Heart left ventricle (tissue), 16 donors: ENCODE measurements at regions not wholly inside any gene's neighbourhood (a gene's known extent, or its start where the extent isn't known, plus 50 kb on each side); places are given as distances from the start of the nearest gene placed in this dataset.

Source experiments
- ATAC-seq, 4 donors: fragments of 200-7000 bp; cut with Tn5 transposase; one replicate each; pipeline ENCODE4 v1.9.1; 2020 to 2022; ENCODE audit warnings: moderate library complexity in 4 of 4, mild to moderate bottlenecking in 3 of 4, moderate number of reproducible peaks in 1 of 4
- DNase-seq, 5 donors: peaks; one replicate each; pipeline ENCODE4 v3.0.0-alpha.2; 2020
- H3K27ac ChIP-seq, 12 donors: fragments of 200-600 bp; sonication (generic) in 4 of 12; one replicate each; pipeline versions ENCODE4 v1.5.0 to v1.8.0; 2016 to 2022; ENCODE audit warnings: mild to moderate bottlenecking in 2 of 12
- H3K27me3 ChIP-seq, 9 donors: fragments of 200-600 bp; sonication (generic) in 2 of 9; one replicate each; pipeline versions ENCODE4 v1.5.1 to v1.8.0; 2016 to 2022; ENCODE audit warnings: mild to moderate bottlenecking in 3 of 9
- H3K36me3 ChIP-seq, 9 donors: fragments of 200-600 bp; sonication (generic) in 2 of 9; one replicate each; pipeline versions ENCODE4 v1.5.0 to v1.8.0; 2018 to 2022; ENCODE audit warnings: mild to moderate bottlenecking in 2 of 9
- H3K4me1 ChIP-seq, 12 donors: fragments of 200-600 bp; sonication (generic) in 4 of 12; one replicate each; pipeline versions ENCODE4 v1.5.0 to v1.8.0; 2016 to 2022; ENCODE audit warnings: mild to moderate bottlenecking in 3 of 12
- H3K4me3 ChIP-seq, 12 donors: fragments of 200-600 bp; sonication (generic) in 4 of 12; one replicate each; pipeline versions ENCODE4 v1.5.0 to v1.8.0; 2017 to 2022; ENCODE audit warnings: mild to moderate bottlenecking in 9 of 12, moderate library complexity in 4 of 12
- H3K9me3 ChIP-seq, 12 donors: fragments of 200-600 bp; sonication (generic) in 4 of 12; one replicate each; pipeline versions ENCODE4 v1.5.0 to v1.8.0; 2016 to 2022; ENCODE audit warnings: mild to moderate bottlenecking in 1 of 12
- CTCF ChIP-seq, 12 donors: fragments of 200-600 bp; sonication (generic) in 4 of 12; IDR thresholded peaks; one replicate each; pipeline versions ENCODE4 v1.5.0 to v1.8.0; 2018 to 2022; ENCODE audit warnings: antibody characterized with exemption in 12 of 12, mild to moderate bottlenecking in 5 of 12
- POLR2A ChIP-seq, 2 donors: fragments of 450-650 bp; IDR thresholded peaks; one replicate each; pipeline ENCODE4 v1.6.1; 2017; ENCODE audit warnings: antibody characterized with exemption in 2 of 2, mild to moderate bottlenecking in 2 of 2, moderate library complexity in 2 of 2
- WGBS, 4 donors: extraction: QIAGEN DNeasy Blood & Tissue Kit in 2 of 4; methylation state at CpG; one replicate each; pipeline versions ENCODE4 v1.1.5 to v1.1.7; 2013 to 2018; 5-methylcytosine and 5-hydroxymethylcytosine counted together
- intact Hi-C, 10 donors: fragments of 100-400 bp; cut with DNase I; formaldehyde crosslinking; loops; one replicate each; pipeline versions ENCODE4 v1.11.1 to v1.14.2; 2022
- donor health status: ischemic (EF 13 %, LVEDD 7.1; RV severe dilation, severe dysfunction).
- donor health status: healthy with polysubstance abuse.
- donor health status: DM: no; HTN: yes; CAD: no.
- donor health status: DM: no; HTN: no; CAD: no.
- donor health status: ischemic (EF 25% LVEDD 6.9; RV normal size, moderate dysfunction).
- donor health status: ischemic (EF 25% LVEDD 5.7; RV mildly dilated, moderate dysfunction).
- donor health status: healthy.
- donor health status: DM: yes; HTN: yes; CAD: no.
- donor health status: ischemic (EF 35%, LVEDD 5.7; RV mildly dilated, moderate dysfunction).
- donor health status: nonischemic (EF 11% LVEDD 7.7; RV severe dilation, severe dysfunction).
- donor health status: DM: yes; HTN: yes; CAD: no.
- donor health status: PGD.
- donor health status: ischemic (EF 29% LVEDD 5.4; RV normal size, mild dysfunction).
- donor health status: nonischemic (EF 23%, LVEDD 6.1; RV moderate dilation, normal function).

- Histone ChIP-seq H3K27me3 (no peaks in the 10 kb centered on the region), H3K4me3 (no peak overlapping the region), H3K36me3 (no peaks in the 10 kb centered on the region), H3K27ac (no peak overlapping the region), H3K4me1 (no peaks in the 10 kb centered on the region), H3K9me3 (no peaks in the 10 kb centered on the region)
- ATAC-seq (no peak), DNase-seq (no peak)
- intact Hi-C loops: no loop called here
- no peak for TF ChIP-seq POLR2A (IDR thresholded peaks at IDR 0.05)
- no peak for TF ChIP-seq CTCF (IDR thresholded peaks at IDR 0.05)
- 87 to 91% (median 89%) methylated on average over 4 of the region's 4 CpGs for WGBS, 4 donors
Measured at GRCh38 chr5:139739150-139739974, 56.2 kb upstream of the PSD2 start.

- Histone ChIP-seq H3K36me3 (no peaks in the 10 kb centered on the region), H3K4me1 (peaks cover 0 to 6% (median 1%) of the 10 kb centered on the region in 12 donors), H3K9me3 (no peaks in the 10 kb centered on the region), H3K27ac (no peak overlapping the region), H3K4me3 (no peak overlapping the region), H3K27me3 (no peaks in the 10 kb centered on the region)
- ATAC-seq (no peak), DNase-seq (no peak)
- WGBS, 4 donors: 70 to 78% (median 74%) methylated on average over 19 of the region's 19 CpGs
- intact Hi-C loops: no loop called here
- TF ChIP-seq CTCF (IDR thresholded peaks at IDR 0.05): no peak
- TF ChIP-seq POLR2A (IDR thresholded peaks at IDR 0.05): no peak
Measured at GRCh38 chr5:139740138-139740991, 55.2 kb upstream of the PSD2 start.

- Histone ChIP-seq H3K9me3 (no peaks in the 10 kb centered on the region), H3K4me3 (no peak overlapping the region), H3K4me1 (peaks cover 0 to 13% (median 9%) of the 10 kb centered on the region in 12 donors), H3K36me3 (no peaks in the 10 kb centered on the region), H3K27ac (no peak overlapping the region), H3K27me3 (peaks cover 0 to 4% (median 0%) of the 10 kb centered on the region in 9 donors)
- 77 to 95% (median 89%) methylated on average over 6 of the region's 6 CpGs for WGBS, 4 donors
- intact Hi-C loops: no loop called here
- ATAC-seq (no peak), DNase-seq (no peak)
- TF ChIP-seq CTCF (IDR thresholded peaks at IDR 0.05) (no peak), POLR2A (IDR thresholded peaks at IDR 0.05) (no peak)
Measured at GRCh38 chr5:139740992-139741672, 54.5 kb upstream of the PSD2 start.

GRCh38 chr5:139741823-139742172 is 53.8 kb upstream of the PSD2 start:
- WGBS, 4 donors: 80 to 88% (median 85%) methylated on average over 1 to 3 of the region's 3 CpGs
- TF ChIP-seq POLR2A (IDR thresholded peaks at IDR 0.05) (no peak), CTCF (IDR thresholded peaks at IDR 0.05) (no peak)
- peaks cover 6 to 20% (median 16%) of the 10 kb centered on the region in 12 donors for H3K4me1 ChIP-seq
- ATAC-seq (no peak), DNase-seq (no peak)
- H3K9me3 ChIP-seq: no peaks in the 10 kb centered on the region
- H3K27me3 ChIP-seq: peaks cover 0 to 10% (median 3%) of the 10 kb centered on the region in 9 donors
- H3K27ac ChIP-seq: no peak overlapping the region
- no peaks in the 10 kb centered on the region for H3K36me3 ChIP-seq
- no peak overlapping the region for H3K4me3 ChIP-seq
- intact Hi-C loops: no loop called here
